HCT116 (cell line): ENCODE measurements at regions not wholly inside any gene's neighbourhood (a gene's known extent, or its start where the extent isn't known, plus 50 kb on each side); places are given as distances from the start of the nearest gene placed in this dataset.

ENCODE experiments used
- ATAC-seq: fragments of 200-7000 bp; cut with Tn5 transposase; 2 replicates; pipeline ENCODE4 v1.9.1; 2020; ENCODE audit warnings: mild to moderate bottlenecking, moderate library complexity
- BruUV-seq: library from RNA; stranded (reverse); fragments of 400-500 nt; replicated peaks from 2 replicates; lab custom pipeline; 2021; lab: Mats Ljungman, UMichigan
- CTCF ChIA-PET: fragments of 300-600 bp; sonication (Branson Sonifier 250); formaldehyde crosslinking; loops from one replicate; lab custom pipeline; 2021; ENCODE audit warnings: antibody characterized with exemption; lab: Charles Lee
- POLR2A ChIA-PET: fragments of 300-600, 350-600 bp; sonication (Branson Sonifier 250); formaldehyde crosslinking; loops from one replicate; lab custom pipeline; 2021; ENCODE audit warnings: antibody characterized with exemption; lab: Charles Lee
- RAD21 ChIA-PET, 2 experiments: fragments of 300-600 bp; sonication (Branson Sonifier 250); formaldehyde crosslinking; loops; one replicate each; lab custom pipeline; 2023; ENCODE audit warnings: low total read pairs in 2 of 2; ENCODE audit not compliant: uncharacterized antibody in 2 of 2, unreplicated experiment in 2 of 2, low non-redundant PET in 1 of 2; lab: Charles Lee
- DNase-seq: peaks from one replicate; pipeline ENCODE4 v3.0.0-alpha.2; 2010; ENCODE audit warnings: low read depth, low spot score
- H2AFZ ChIP-seq: fragments of 200-600 bp; shearing (Covaris generic), sonication (generic); 2 replicates; pipeline ENCODE4 v1.6.1; 2017; ENCODE audit warnings: low read depth, mixed run types, mixed read lengths, antibody characterized with exemption, low read length; ENCODE audit not compliant: poor library complexity, severe bottlenecking
- H3K27ac ChIP-seq: 2 replicates; pipeline ENCODE4 v1.5.1; 2012; ENCODE audit warnings: low read depth, low read length
- H3K27me3 ChIP-seq: fragments of 200-600 bp; sonication (generic); 2 replicates; pipeline ENCODE4 v1.6.1; 2016; ENCODE audit warnings: mixed run types, low read length, mixed read lengths; ENCODE audit not compliant: insufficient read depth
- H3K36me3 ChIP-seq, 2 experiments: fragments of 200-500 bp in 1 of 2; fragments of 200-600 bp in 1 of 2; sonication (Bioruptor generic) in 1 of 2; sonication (generic) in 1 of 2; 2 replicates each; pipeline versions ENCODE4 v1.5.1 to v1.6.1; 2014 to 2016; ENCODE audit warnings: low read length in 2 of 2, inconsistent platforms in 1 of 2, mixed read lengths in 1 of 2, mixed run types in 1 of 2; ENCODE audit not compliant: insufficient read depth in 2 of 2, control insufficient read depth in 1 of 2
- H3K4me1 ChIP-seq, 2 experiments: fragments of 200-600 bp in 1 of 2; sonication (generic) in 1 of 2; 2 replicates each; pipeline versions ENCODE4 v1.5.1 to v1.6.1; 2012 to 2017; ENCODE audit warnings: low read length in 2 of 2, inconsistent platforms in 1 of 2, mild to moderate bottlenecking in 1 of 2, mixed read lengths in 1 of 2, mixed run types in 1 of 2, moderate library complexity in 1 of 2; ENCODE audit not compliant: insufficient read depth in 2 of 2, control insufficient read depth in 1 of 2
- H3K4me2 ChIP-seq: fragments of 200-600 bp; sonication (generic); 2 replicates; pipeline ENCODE4 v1.6.1; 2017; ENCODE audit warnings: mixed run types, low read length, mixed read lengths
- H3K4me3 ChIP-seq, 2 experiments: fragments of 200-600 bp in 1 of 2; sonication (generic) in 1 of 2; replicated peaks in 1 of 2; 2 replicates each; pipeline ENCODE4 v1.5.1; 2011 to 2016; ENCODE audit warnings: low read length in 2 of 2, control low read depth in 1 of 2, low read depth in 1 of 2, mild to moderate bottlenecking in 1 of 2, mixed read lengths in 1 of 2, mixed run types in 1 of 2
- H3K79me2 ChIP-seq: fragments of 200-600 bp; sonication (generic); 2 replicates; pipeline ENCODE4 v1.6.1; 2017; ENCODE audit warnings: mild to moderate bottlenecking, mixed run types, low read length, moderate library complexity, mixed read lengths; ENCODE audit not compliant: insufficient read depth
- H3K9ac ChIP-seq: fragments of 200-600 bp; sonication (generic); 2 replicates; pipeline ENCODE4 v1.6.1; 2016; ENCODE audit warnings: low read length, mixed read lengths
- H3K9me2 ChIP-seq: fragments of 200-600 bp; sonication (generic), shearing (Covaris generic); 2 replicates; pipeline ENCODE4 v1.6.1; 2017; ENCODE audit warnings: mixed run types, mild to moderate bottlenecking, moderate library complexity; ENCODE audit not compliant: insufficient read depth
- H3K9me3 ChIP-seq, 2 experiments: fragments of 200-500 bp in 1 of 2; fragments of 200-600 bp in 1 of 2; sonication (Bioruptor generic) in 1 of 2; sonication (generic) in 1 of 2; 2 replicates each; pipeline ENCODE4 v1.6.1; 2014 to 2017; ENCODE audit warnings: low read length in 2 of 2, mixed read lengths in 2 of 2, inconsistent platforms in 1 of 2, low read depth in 1 of 2, mild to moderate bottlenecking in 1 of 2, mixed run types in 1 of 2, moderate library complexity in 1 of 2; ENCODE audit not compliant: control insufficient read depth in 1 of 2, insufficient read depth in 1 of 2
- H4K20me1 ChIP-seq: fragments of 200-600 bp; sonication (generic), shearing (Covaris generic); 2 replicates; pipeline ENCODE4 v1.6.1; 2017; ENCODE audit warnings: mixed run types, mild to moderate bottlenecking, moderate library complexity; ENCODE audit not compliant: insufficient read depth
- EGR1 ChIP-seq: IDR thresholded peaks from 2 replicates; pipeline ENCODE4 v1.6.1; 2012; ENCODE audit warnings: low read depth
- EZH2phosphoT487 ChIP-seq: fragments of 200-600 bp; IDR thresholded peaks from 2 replicates; pipeline ENCODE4 v1.6.1; 2018; ENCODE audit warnings: antibody characterized with exemption, borderline replicate concordance
- JUND ChIP-seq: IDR thresholded peaks from 2 replicates; pipeline ENCODE4 v1.6.1; 2012
- POLR2A ChIP-seq: IDR thresholded peaks from 2 replicates; pipeline ENCODE4 v1.7.0; 2011; ENCODE audit warnings: borderline replicate concordance; ENCODE audit not compliant: insufficient read depth, insufficient read length; ENCODE audit errors: extremely low read depth
- POLR2AphosphoS5 ChIP-seq: IDR thresholded peaks from 2 replicates; pipeline ENCODE4 v1.6.1; 2011; ENCODE audit warnings: mild to moderate bottlenecking, low read depth, low read length, moderate library complexity
- SP1 ChIP-seq: IDR thresholded peaks from 2 replicates; pipeline ENCODE4 v1.6.1; 2012; ENCODE audit warnings: low read depth
- SRF ChIP-seq: IDR thresholded peaks from 2 replicates; pipeline ENCODE4 v1.6.1; 2012; ENCODE audit warnings: low read depth
- TCF7L2 ChIP-seq: IDR thresholded peaks from 2 replicates; pipeline ENCODE4 v1.7.0; 2011; ENCODE audit warnings: borderline replicate concordance, inconsistent platforms; ENCODE audit not compliant: insufficient read depth, insufficient read length; ENCODE audit errors: extremely low read depth
- YY1 ChIP-seq: IDR thresholded peaks from 2 replicates; pipeline ENCODE4 v1.6.1; 2011; ENCODE audit warnings: low read length, low read depth, moderate library complexity, mild to moderate bottlenecking; ENCODE audit not compliant: insufficient replicate concordance; ENCODE audit errors: extremely low read depth
- ZFX ChIP-seq: fragments of 450-650 bp; IDR thresholded peaks from 2 replicates; pipeline ENCODE4 v1.6.1; 2017
- ZNF274 ChIP-seq: fragments of 200-500 bp; sonication (Bioruptor generic); IDR thresholded peaks from 2 replicates; pipeline ENCODE4 v1.6.1; 2014; ENCODE audit warnings: mild to moderate bottlenecking, low read depth, low read length, inconsistent platforms
- intact Hi-C: fragments of 100-400 bp; cut with micrococcal nuclease; formaldehyde crosslinking; loops from 2 replicates; pipeline ENCODE4 v1.10.0; 2022
- TF ChIP-seq, protein P1 (sequence below), 3 experiments: fragments of 200-600 bp in 1 of 3; sonication (generic) in 1 of 3; IDR thresholded peaks in 2 of 3; conservative IDR thresholded peaks in 1 of 3; 2 replicates each; pipeline ENCODE4 v1.5.1; 2012 to 2017; ENCODE audit warnings: low read depth in 2 of 3, low read length in 2 of 3, antibody characterized with exemption in 1 of 3, borderline replicate concordance in 1 of 3, control low read depth in 1 of 3, mild to moderate bottlenecking in 1 of 3, mixed read lengths in 1 of 3, mixed run types in 1 of 3, moderate library complexity in 1 of 3; ENCODE audit not compliant: insufficient read depth in 1 of 3
- TF ChIP-seq, protein P2 (sequence below): IDR thresholded peaks from 2 replicates; pipeline ENCODE4 v1.6.1; 2012
- TF ChIP-seq, protein P3 (sequence below): IDR thresholded peaks from 2 replicates; pipeline ENCODE4 v1.6.1; 2011; ENCODE audit warnings: mild to moderate bottlenecking, low read length, moderate library complexity; ENCODE audit not compliant: insufficient replicate concordance; ENCODE audit errors: extremely low read depth

GRCh38 chr4:28832444-28832843 is 1887.7 kb upstream of the PCDH7 start:
- no peak for ATAC-seq
- Histone ChIP-seq H3K27ac (no peak overlapping the region), H3K79me2 (no peaks in the 10 kb centered on the region), H2AFZ (no peak overlapping the region), H3K36me3 (no peaks in the 10 kb centered on the region), H3K27me3 (no peaks in the 10 kb centered on the region), H3K4me2 (no peak overlapping the region), H3K4me1 (no peaks in the 10 kb centered on the region), H3K9ac (no peak overlapping the region), H3K9me2 (no peaks in the 10 kb centered on the region), H3K9me3 (no peaks in the 10 kb centered on the region), H3K4me3 (no peak overlapping the region), H4K20me1 (no peaks in the 10 kb centered on the region)
- CTCF ChIA-PET, result no interaction called here
- RAD21 ChIA-PET, result no interaction called here
- intact Hi-C loops, result no loop called here
- BruUV-seq, result no TSS peak
- TF ChIP-seq SP1 (no peak), ZNF274 (no peak), POLR2A (no peak), EZH2phosphoT487 (no peak), TCF7L2 (no peak)
- POLR2A ChIA-PET, result no interaction called here
- no peak for DNase-seq

DNA sequence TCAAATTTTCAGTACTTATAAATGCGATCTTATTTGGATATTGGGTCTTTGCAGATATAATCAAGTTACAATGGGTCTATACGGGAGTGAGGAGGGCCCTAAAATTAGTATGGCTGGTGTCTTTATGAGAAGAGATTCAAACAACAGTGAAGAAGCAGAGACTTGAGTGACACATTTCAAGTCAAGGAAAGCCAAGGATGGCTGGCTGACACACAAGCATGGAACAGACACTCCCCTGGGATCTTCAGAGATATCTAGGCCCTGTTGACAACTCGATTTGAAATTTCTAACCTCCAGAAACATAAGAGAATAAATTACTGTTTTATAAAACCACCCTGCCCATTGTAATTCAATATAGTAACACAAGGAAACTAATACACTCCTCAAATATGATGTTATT is 1886.0 kb upstream of the PCDH7 start:
- no peaks in the 10 kb centered on the region for H3K79me2 ChIP-seq
- RAD21 ChIA-PET, result no interaction called here
- BruUV-seq, result no TSS peak
- H2AFZ ChIP-seq, result no peak overlapping the region
- no peak overlapping the region for H3K4me2 ChIP-seq
- no peak for ATAC-seq
- H3K4me1 ChIP-seq, result no peaks in the 10 kb centered on the region
- no peaks in the 10 kb centered on the region for H3K9me2 ChIP-seq
- H3K27me3 ChIP-seq, result no peaks in the 10 kb centered on the region
- CTCF ChIA-PET, result no interaction called here
- H3K36me3 ChIP-seq, result no peaks in the 10 kb centered on the region
- intact Hi-C loops, result no loop called here
- H3K9ac ChIP-seq, result no peak overlapping the region
- POLR2A ChIA-PET, result no interaction called here
- H3K27ac ChIP-seq, result no peak overlapping the region
- H3K4me3 ChIP-seq, result no peak overlapping the region
- no peaks in the 10 kb centered on the region for H3K9me3 ChIP-seq
- no peak for DNase-seq
- H4K20me1 ChIP-seq, result no peaks in the 10 kb centered on the region
- no peak for TF ChIP-seq EGR1
- TF ChIP-seq, protein P1, sequence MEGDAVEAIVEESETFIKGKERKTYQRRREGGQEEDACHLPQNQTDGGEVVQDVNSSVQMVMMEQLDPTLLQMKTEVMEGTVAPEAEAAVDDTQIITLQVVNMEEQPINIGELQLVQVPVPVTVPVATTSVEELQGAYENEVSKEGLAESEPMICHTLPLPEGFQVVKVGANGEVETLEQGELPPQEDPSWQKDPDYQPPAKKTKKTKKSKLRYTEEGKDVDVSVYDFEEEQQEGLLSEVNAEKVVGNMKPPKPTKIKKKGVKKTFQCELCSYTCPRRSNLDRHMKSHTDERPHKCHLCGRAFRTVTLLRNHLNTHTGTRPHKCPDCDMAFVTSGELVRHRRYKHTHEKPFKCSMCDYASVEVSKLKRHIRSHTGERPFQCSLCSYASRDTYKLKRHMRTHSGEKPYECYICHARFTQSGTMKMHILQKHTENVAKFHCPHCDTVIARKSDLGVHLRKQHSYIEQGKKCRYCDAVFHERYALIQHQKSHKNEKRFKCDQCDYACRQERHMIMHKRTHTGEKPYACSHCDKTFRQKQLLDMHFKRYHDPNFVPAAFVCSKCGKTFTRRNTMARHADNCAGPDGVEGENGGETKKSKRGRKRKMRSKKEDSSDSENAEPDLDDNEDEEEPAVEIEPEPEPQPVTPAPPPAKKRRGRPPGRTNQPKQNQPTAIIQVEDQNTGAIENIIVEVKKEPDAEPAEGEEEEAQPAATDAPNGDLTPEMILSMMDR (IDR thresholded peaks at IDR 0.05 in 2 of 3, conservative IDR thresholded peaks at IDR 0.05 in 1 of 3; ENCODE audit: borderline replicate concordance in 1 of 3, insufficient read depth in 1 of 3, low read depth in 2 of 3, low read length in 2 of 3), result no peak
- TF ChIP-seq, protein P2, sequence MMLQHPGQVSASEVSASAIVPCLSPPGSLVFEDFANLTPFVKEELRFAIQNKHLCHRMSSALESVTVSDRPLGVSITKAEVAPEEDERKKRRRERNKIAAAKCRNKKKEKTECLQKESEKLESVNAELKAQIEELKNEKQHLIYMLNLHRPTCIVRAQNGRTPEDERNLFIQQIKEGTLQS, result no peak
- no peak for TF ChIP-seq POLR2A
- no peak for TF ChIP-seq JUND
- TF ChIP-seq, protein P3, sequence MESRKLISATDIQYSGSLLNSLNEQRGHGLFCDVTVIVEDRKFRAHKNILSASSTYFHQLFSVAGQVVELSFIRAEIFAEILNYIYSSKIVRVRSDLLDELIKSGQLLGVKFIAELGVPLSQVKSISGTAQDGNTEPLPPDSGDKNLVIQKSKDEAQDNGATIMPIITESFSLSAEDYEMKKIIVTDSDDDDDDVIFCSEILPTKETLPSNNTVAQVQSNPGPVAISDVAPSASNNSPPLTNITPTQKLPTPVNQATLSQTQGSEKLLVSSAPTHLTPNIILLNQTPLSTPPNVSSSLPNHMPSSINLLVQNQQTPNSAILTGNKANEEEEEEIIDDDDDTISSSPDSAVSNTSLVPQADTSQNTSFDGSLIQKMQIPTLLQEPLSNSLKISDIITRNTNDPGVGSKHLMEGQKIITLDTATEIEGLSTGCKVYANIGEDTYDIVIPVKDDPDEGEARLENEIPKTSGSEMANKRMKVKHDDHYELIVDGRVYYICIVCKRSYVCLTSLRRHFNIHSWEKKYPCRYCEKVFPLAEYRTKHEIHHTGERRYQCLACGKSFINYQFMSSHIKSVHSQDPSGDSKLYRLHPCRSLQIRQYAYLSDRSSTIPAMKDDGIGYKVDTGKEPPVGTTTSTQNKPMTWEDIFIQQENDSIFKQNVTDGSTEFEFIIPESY, result no peak
- no peak for TF ChIP-seq POLR2AphosphoS5
- TF ChIP-seq YY1, result no peak
- no peak for TF ChIP-seq ZFX
- no peak for TF ChIP-seq ZNF274
- no peak for TF ChIP-seq TCF7L2
- TF ChIP-seq SRF, result no peak
